Stimulated activated effector memory CD8-positive, alpha-beta T cell treated with anti-CD3 and anti-CD28 coated beads, Interleukin-12 subunit alpha, Interleukin-12 subunit beta, amount 100 ng/mL, for 72 hours (primary cell): ENCODE measurements at regions not wholly inside any gene's neighbourhood (a gene's known extent, or its start where the extent isn't known, plus 50 kb on each side); places are given as distances from the start of the nearest gene placed in this dataset.

ENCODE experiments used
- ATAC-seq: fragments of 150-1000 bp; cut with Tn5 transposase; 2 replicates; pipeline ENCODE4 v1.10.0; 2021
- DNase-seq, 2 donors: peaks; one replicate each; pipeline ENCODE4 v3.0.0; 2021 to 2022; ENCODE audit warnings: low spot score in 2 of 2
- H3K27ac Mint-ChIP-seq: one replicate; pipeline ENCODE4 v1.8.0; 2022; ENCODE audit warnings: mild to moderate bottlenecking, mixed read lengths
- H3K36me3 Mint-ChIP-seq: one replicate; pipeline ENCODE4 v1.8.0; 2022; ENCODE audit warnings: mild to moderate bottlenecking, mixed read lengths
- H3K4me1 Mint-ChIP-seq: one replicate; pipeline ENCODE4 v1.8.0; 2022; ENCODE audit warnings: mixed read lengths
- H3K4me3 Mint-ChIP-seq: one replicate; pipeline ENCODE4 v1.8.0; 2022; ENCODE audit warnings: mild to moderate bottlenecking, mixed read lengths
- H3K9me3 Mint-ChIP-seq: one replicate; pipeline ENCODE4 v1.8.0; 2022; ENCODE audit warnings: mixed read lengths

GRCh38 chr16:66150698-66151482 lies 215.6 kb upstream of the CDH5 start:
- no peaks in the 10 kb centered on the region for H3K36me3 Mint-ChIP-seq
- peaks cover 8% of the 10 kb centered on the region for H3K4me1 Mint-ChIP-seq
- DNase-seq (no peak), ATAC-seq (no peak)
- H3K4me3 Mint-ChIP-seq = no peak overlapping the region
- no peak overlapping the region for H3K27ac Mint-ChIP-seq
- H3K9me3 Mint-ChIP-seq = no peaks in the 10 kb centered on the region

GRCh38 chr16:66147291-66147690 lies 219.2 kb upstream of the CDH5 start:
- no peak overlapping the region for H3K4me3 Mint-ChIP-seq
- no peaks in the 10 kb centered on the region for H3K9me3 Mint-ChIP-seq
- DNase-seq (no peak), ATAC-seq (no peak)
- H3K4me1 Mint-ChIP-seq = no peaks in the 10 kb centered on the region
- H3K36me3 Mint-ChIP-seq = no peaks in the 10 kb centered on the region
- no peak overlapping the region for H3K27ac Mint-ChIP-seq

- no peaks in the 10 kb centered on the region for H3K4me1 Mint-ChIP-seq
- no peak for ATAC-seq
- H3K36me3 Mint-ChIP-seq = no peaks in the 10 kb centered on the region
- no peak overlapping the region for H3K27ac Mint-ChIP-seq
- H3K9me3 Mint-ChIP-seq = no peaks in the 10 kb centered on the region
- DNase-seq = no peak
- no peak overlapping the region for H3K4me3 Mint-ChIP-seq
These were observed 219.7 kb upstream of the CDH5 start for GRCh38 chr16:66146798-66147197.

- Mint-ChIP-seq H3K36me3 (no peaks in the 10 kb centered on the region), H3K27ac (no peak overlapping the region)
These were observed 221.8 kb upstream of the CDH5 start for GRCh38 chr16:66144641-66145040.

GRCh38 chr16:66143415-66143814 lies 223.1 kb upstream of the CDH5 start:
- H3K9me3 Mint-ChIP-seq = no peaks in the 10 kb centered on the region
- H3K4me3 Mint-ChIP-seq = no peak overlapping the region
- DNase-seq (no peak), ATAC-seq (peak; percentile 17)
- H3K27ac Mint-ChIP-seq = no peak overlapping the region
- H3K4me1 Mint-ChIP-seq = no peaks in the 10 kb centered on the region
- no peaks in the 10 kb centered on the region for H3K36me3 Mint-ChIP-seq

More at GRCh38 chr16:66144641-66145040, 221.8 kb upstream of the CDH5 start:
- Mint-ChIP-seq H3K9me3 (no peaks in the 10 kb centered on the region), H3K4me3 (no peak overlapping the region), H3K4me1 (no peaks in the 10 kb centered on the region)
- no peak for DNase-seq
- no peak for ATAC-seq

- ATAC-seq (no peak), DNase-seq (no peak)
- Mint-ChIP-seq H3K27ac (no peak overlapping the region), H3K9me3 (no peaks in the 10 kb centered on the region), H3K4me1 (no peaks in the 10 kb centered on the region), H3K36me3 (no peaks in the 10 kb centered on the region), H3K4me3 (no peak overlapping the region)
These were observed 224.6 kb upstream of the CDH5 start for GRCh38 chr16:66141885-66142284.

- no peaks in the 10 kb centered on the region for H3K9me3 Mint-ChIP-seq
- H3K4me3 Mint-ChIP-seq = no peak overlapping the region
- H3K27ac Mint-ChIP-seq = no peak overlapping the region
- no peaks in the 10 kb centered on the region for H3K36me3 Mint-ChIP-seq
- no peak for ATAC-seq
- H3K4me1 Mint-ChIP-seq = no peaks in the 10 kb centered on the region
- no peak for DNase-seq
These were observed 228.6 kb upstream of the CDH5 start for GRCh38 chr16:66137853-66138252.

- no peak overlapping the region for H3K27ac Mint-ChIP-seq
- no peaks in the 10 kb centered on the region for H3K36me3 Mint-ChIP-seq
- DNase-seq = no peak
- no peaks in the 10 kb centered on the region for H3K9me3 Mint-ChIP-seq
- no peak overlapping the region for H3K4me3 Mint-ChIP-seq
- H3K4me1 Mint-ChIP-seq = no peaks in the 10 kb centered on the region
- no peak for ATAC-seq
These were observed 229.7 kb upstream of the CDH5 start for GRCh38 chr16:66136841-66137240.

- Mint-ChIP-seq H3K4me1 (no peaks in the 10 kb centered on the region), H3K9me3 (no peaks in the 10 kb centered on the region), H3K27ac (no peak overlapping the region), H3K36me3 (no peaks in the 10 kb centered on the region), H3K4me3 (no peak overlapping the region)
- ATAC-seq (no peak), DNase-seq (no peak)
These were observed 230.7 kb upstream of the CDH5 start for GRCh38 chr16:66135838-66136237.

GRCh38 chr16:66135421-66135831 lies 231.1 kb upstream of the CDH5 start:
- DNase-seq (no peak), ATAC-seq (no peak)
- H3K36me3 Mint-ChIP-seq = no peaks in the 10 kb centered on the region
- H3K9me3 Mint-ChIP-seq = no peaks in the 10 kb centered on the region
- H3K27ac Mint-ChIP-seq = no peak overlapping the region
- H3K4me3 Mint-ChIP-seq = no peak overlapping the region
- no peaks in the 10 kb centered on the region for H3K4me1 Mint-ChIP-seq

- no peak for DNase-seq
- no peak overlapping the region for H3K4me3 Mint-ChIP-seq
- no peak for ATAC-seq
- H3K9me3 Mint-ChIP-seq = no peaks in the 10 kb centered on the region
- no peak overlapping the region for H3K27ac Mint-ChIP-seq
- H3K36me3 Mint-ChIP-seq = no peaks in the 10 kb centered on the region
- no peaks in the 10 kb centered on the region for H3K4me1 Mint-ChIP-seq
These were observed 231.6 kb upstream of the CDH5 start for GRCh38 chr16:66134875-66135274.

- no peaks in the 10 kb centered on the region for H3K4me1 Mint-ChIP-seq
- H3K4me3 Mint-ChIP-seq = no peak overlapping the region
- no peak overlapping the region for H3K27ac Mint-ChIP-seq
- DNase-seq (no peak), ATAC-seq (no peak)
- no peaks in the 10 kb centered on the region for H3K36me3 Mint-ChIP-seq
- H3K9me3 Mint-ChIP-seq = no peaks in the 10 kb centered on the region
These were observed 232.7 kb upstream of the CDH5 start for GRCh38 chr16:66133643-66134338.

GRCh38 chr16:66131895-66132294 lies 234.6 kb upstream of the CDH5 start:
- DNase-seq (no peak), ATAC-seq (no peak)
- no peak overlapping the region for H3K4me3 Mint-ChIP-seq
- no peaks in the 10 kb centered on the region for H3K36me3 Mint-ChIP-seq
- no peak overlapping the region for H3K27ac Mint-ChIP-seq
- H3K9me3 Mint-ChIP-seq = no peaks in the 10 kb centered on the region
- H3K4me1 Mint-ChIP-seq = no peaks in the 10 kb centered on the region

GRCh38 chr16:66131156-66131807 lies 235.2 kb upstream of the CDH5 start:
- Mint-ChIP-seq H3K27ac (no peak overlapping the region), H3K4me1 (no peaks in the 10 kb centered on the region), H3K4me3 (no peak overlapping the region), H3K36me3 (no peaks in the 10 kb centered on the region), H3K9me3 (no peaks in the 10 kb centered on the region)
- no peak for ATAC-seq
- no peak for DNase-seq

GRCh38 chr16:66130296-66130905 lies 236.1 kb upstream of the CDH5 start:
- ATAC-seq = no peak
- Mint-ChIP-seq H3K4me1 (no peaks in the 10 kb centered on the region), H3K27ac (no peak overlapping the region), H3K36me3 (no peaks in the 10 kb centered on the region), H3K9me3 (no peaks in the 10 kb centered on the region), H3K4me3 (no peak overlapping the region)
- DNase-seq = no peak
